GM21717 (cell line): ENCODE measurements at regions not wholly inside any gene's neighbourhood (a gene's known extent, or its start where the extent isn't known, plus 50 kb on each side); places are given as distances from the start of the nearest gene placed in this dataset.
A peak's percentile ranks its signal among the peaks of the same experiment; 100 is the strongest.

Experiments
- ATAC-seq: cut with Tn5 transposase; IDR thresholded peaks from one replicate; pipeline ENCODE4 v1.9.1; 2021; ENCODE audit warnings: mild to moderate bottlenecking, moderate library complexity; ENCODE audit not compliant: unreplicated experiment

GRCh38 chr1:59045137-59045536 lies 251.8 kb upstream of the FGGY start:
- ATAC-seq = no peak

DNA sequence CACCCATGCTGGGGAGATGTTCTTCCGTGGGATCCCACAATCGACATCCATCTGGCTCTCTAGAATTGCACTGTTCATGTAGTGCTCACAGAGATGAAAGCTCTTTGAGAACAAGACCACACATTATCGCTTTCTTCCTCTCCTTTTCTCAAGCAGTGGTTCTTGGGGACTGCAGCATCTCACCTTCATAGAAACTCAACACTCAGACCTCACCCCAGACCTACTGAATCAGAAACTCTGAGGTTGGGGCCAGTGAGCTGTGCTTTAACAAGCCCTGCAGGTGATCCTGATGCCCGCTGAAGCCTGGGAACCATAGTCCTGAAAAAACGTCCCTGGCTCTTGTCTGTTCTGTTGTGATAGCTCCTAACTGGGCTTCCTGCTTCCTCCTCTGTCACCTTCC lies 251.3 kb upstream of the FGGY start:
- ATAC-seq = no peak

DNA sequence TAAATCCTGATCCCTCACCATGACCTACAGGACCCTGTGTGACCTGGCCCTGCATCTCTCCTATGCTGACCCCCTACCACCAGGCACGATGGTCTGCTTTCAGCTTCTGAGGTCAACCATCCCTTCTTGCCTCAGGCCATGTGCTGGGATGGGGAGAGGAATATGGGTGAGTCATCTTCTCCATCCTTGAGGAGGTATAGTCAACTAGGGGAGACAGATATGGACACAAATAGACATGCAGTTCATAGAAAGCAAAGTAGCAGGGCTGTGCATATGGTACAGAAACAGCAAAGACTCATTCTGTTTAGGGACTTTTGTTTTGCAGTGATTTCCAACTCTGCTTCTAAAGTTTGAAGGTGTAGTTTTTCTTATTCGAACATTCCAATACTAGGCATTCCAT lies 250.8 kb upstream of the FGGY start:
- ATAC-seq = no peak

GRCh38 chr1:59046730-59047157 lies 250.2 kb upstream of the FGGY start:
- peak; percentile 96 for ATAC-seq

- no peak for ATAC-seq
Observed at GRCh38 chr1:59051007-59051406, 245.9 kb upstream of the FGGY start.

GRCh38 chr1:59052166-59052590 lies 244.7 kb upstream of the FGGY start:
- ATAC-seq = no peak

- ATAC-seq = no peak
Observed at GRCh38 chr1:59054172-59054571, 242.7 kb upstream of the FGGY start.

DNA sequence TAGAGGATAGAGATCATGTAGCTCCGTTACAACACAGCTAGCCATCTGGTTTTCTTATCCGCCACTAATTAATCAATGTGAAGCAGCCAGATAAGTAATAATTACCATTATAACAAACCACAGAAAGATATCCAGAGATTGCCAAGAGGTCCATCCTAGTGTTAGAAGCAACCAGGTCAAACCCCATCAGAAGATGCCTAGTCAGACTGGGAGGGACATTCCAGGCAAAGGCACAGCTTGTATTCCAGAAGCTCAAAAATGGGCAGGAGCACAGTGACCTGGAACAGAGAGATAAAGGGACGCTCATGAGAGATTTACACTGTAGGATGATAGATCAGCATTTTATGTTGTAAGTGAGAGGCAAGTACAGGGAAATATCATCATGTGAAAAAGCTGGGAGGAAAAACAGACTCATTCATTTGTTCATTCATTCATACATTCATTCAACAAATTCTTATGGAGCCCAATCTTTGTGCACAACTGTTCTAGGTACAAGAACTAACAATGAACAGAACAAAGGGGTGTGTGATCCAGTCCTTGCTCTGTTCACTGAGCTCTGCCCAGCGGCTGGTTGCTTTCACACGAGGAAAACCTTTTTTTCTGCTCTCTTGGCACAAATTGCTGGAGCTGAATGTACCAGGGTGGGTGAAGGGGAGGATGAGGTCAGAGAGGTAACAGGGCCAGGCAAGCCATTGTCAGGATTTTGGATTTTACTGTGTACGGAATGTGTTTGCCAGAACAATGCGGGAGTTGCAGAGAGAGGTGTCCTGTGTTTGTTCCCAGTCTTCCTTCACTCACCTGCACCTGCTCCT lies 240.8 kb upstream of the FGGY start:
- ATAC-seq = no peak

- no peak for ATAC-seq
Observed at GRCh38 chr1:59057211-59057694, 239.6 kb upstream of the FGGY start.

- ATAC-seq = no peak
Observed at GRCh38 chr1:59057796-59058195, 239.1 kb upstream of the FGGY start.

GRCh38 chr1:59058665-59059439 lies 238.0 kb upstream of the FGGY start:
- ATAC-seq = no peak

GRCh38 chr1:59061876-59062275 lies 235.0 kb upstream of the FGGY start:
- ATAC-seq = no peak

DNA sequence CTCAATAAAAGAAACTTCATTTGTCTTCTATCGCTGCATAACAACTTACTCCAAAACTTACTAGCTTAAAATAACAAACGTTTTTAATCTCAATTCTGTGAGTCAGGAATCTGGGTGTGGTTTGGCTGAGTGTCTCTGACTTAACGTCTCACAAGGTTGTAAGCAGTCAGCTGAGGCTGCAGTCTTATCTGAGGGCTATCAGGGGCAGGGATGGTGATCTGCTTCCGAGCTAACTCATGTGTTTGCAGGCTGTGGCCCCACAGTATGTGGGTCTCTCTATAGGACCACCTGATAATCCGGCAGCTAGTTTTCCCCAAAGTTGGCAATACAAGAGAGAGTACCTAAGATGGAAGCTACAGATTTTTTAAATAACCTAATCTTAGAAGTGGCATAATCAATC lies 234.2 kb upstream of the FGGY start:
- ATAC-seq = no peak

DNA sequence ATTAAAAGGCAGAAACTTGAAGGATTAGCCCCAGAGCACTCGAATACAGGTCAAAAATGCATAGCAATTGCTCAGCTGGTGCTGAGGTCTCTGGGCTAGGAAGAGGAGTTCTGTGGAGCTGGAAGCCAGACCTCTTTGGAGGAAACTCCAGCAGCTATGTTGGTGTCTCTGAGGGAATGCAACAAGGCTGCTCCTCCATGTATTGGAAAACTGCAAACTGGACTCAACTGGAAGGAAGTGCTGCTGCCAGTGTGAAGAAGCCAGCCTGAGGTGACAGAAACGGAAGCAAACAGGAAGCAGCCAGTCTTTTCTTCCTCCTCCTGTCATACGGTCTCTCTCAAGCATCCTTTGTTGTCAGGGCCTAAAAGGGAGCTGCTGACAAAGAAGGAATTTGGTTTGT lies 233.4 kb upstream of the FGGY start:
- no peak for ATAC-seq

- ATAC-seq = no peak
Observed at GRCh38 chr1:59064592-59064991, 232.3 kb upstream of the FGGY start.

GRCh38 chr1:59066236-59066635 lies 230.7 kb upstream of the FGGY start:
- no peak for ATAC-seq

GRCh38 chr1:59070610-59071009 lies 226.3 kb upstream of the FGGY start:
- no peak for ATAC-seq

DNA sequence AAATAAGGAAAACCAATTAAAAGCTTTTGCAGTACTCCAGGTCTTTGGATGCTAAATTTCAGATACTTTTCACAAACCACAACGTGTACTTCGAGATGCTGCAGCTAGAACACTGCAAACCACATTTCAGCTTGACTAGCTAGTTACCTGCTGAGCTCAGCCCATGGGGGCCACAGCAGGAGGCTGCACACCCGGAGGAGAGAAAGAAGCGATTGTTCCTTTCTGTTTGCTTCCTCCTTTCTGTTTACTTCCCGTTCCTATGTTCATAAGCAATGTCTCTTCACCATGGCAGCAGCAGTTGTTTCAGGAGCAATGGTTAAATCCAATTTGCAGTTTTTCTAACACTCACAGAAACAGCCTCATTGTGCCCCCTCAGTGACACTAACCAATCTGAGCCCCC lies 225.6 kb upstream of the FGGY start:
- ATAC-seq = no peak

DNA sequence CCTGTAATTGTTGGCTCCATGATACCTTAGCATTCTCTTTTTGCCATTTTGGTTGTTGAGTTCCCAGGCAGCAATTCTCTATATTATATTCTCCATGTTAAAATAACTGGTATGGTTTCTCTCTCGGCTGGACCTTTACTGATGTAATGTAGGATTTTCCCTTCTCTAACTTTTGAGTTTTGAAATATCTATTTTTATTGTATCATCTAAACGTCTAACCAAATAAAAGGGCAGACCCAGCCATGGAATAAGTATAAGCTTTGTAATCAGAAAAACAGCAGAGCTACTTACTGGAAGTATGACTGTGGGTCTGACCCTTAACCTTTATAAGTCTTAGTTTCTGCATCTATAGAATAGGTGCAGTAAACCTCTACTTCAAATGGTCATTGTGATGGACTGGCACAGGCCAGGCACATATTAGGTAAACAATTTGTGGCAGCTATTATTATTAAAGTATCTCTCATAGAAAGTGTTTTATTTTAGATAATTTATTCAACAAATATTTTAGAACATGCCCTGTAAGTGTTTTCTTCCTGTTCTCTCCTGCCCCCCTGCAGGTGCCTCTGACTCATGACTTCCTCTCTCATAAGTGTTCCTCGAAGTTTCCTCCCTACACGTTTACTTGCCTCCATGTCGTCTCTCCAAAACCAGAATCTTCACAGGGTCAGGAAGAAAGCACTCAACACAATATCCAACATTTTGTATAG lies 224.9 kb upstream of the FGGY start:
- no peak for ATAC-seq

GRCh38 chr1:59072583-59072947 lies 224.3 kb upstream of the FGGY start:
- no peak for ATAC-seq

DNA sequence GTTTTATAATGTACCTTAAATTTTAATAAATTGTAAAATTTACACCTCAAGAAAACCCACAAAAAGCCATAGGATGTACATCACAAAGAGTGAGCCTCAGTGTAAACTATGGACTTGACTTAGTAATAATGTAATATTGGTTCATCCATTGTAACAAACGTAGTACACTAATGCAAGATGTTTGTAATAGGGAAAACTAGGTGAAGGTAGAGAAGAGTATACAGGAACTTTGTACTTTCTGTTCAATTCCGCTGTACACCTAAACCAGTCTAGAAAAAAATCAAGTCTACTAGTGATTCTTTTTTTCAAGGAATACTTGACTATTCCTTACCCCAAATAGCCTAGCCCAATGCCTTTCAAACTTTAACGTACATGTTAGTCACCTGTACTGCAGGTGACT lies 222.3 kb upstream of the FGGY start:
- ATAC-seq = no peak

GRCh38 chr1:59075021-59075420 lies 221.9 kb upstream of the FGGY start:
- no peak for ATAC-seq
